ENCODE measurements at regions not wholly inside any gene's neighbourhood (a gene's known extent, or its start where the extent isn't known, plus 50 kb on each side); places are given as distances from the start of the nearest gene placed in this dataset.

GRCh38 chr10:127813290-127813689, 76.3 kb downstream of the FOXI2 start:
- TF ChIP-seq, protein P1, sequence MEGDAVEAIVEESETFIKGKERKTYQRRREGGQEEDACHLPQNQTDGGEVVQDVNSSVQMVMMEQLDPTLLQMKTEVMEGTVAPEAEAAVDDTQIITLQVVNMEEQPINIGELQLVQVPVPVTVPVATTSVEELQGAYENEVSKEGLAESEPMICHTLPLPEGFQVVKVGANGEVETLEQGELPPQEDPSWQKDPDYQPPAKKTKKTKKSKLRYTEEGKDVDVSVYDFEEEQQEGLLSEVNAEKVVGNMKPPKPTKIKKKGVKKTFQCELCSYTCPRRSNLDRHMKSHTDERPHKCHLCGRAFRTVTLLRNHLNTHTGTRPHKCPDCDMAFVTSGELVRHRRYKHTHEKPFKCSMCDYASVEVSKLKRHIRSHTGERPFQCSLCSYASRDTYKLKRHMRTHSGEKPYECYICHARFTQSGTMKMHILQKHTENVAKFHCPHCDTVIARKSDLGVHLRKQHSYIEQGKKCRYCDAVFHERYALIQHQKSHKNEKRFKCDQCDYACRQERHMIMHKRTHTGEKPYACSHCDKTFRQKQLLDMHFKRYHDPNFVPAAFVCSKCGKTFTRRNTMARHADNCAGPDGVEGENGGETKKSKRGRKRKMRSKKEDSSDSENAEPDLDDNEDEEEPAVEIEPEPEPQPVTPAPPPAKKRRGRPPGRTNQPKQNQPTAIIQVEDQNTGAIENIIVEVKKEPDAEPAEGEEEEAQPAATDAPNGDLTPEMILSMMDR (conservative IDR thresholded peaks at IDR 0.05; ENCODE audit: control insufficient read depth, insufficient read depth, low read depth, low read length) = peak; percentile 18
- no peak for DNase-seq (ENCODE audit: low read depth)
- H3K4me3 ChIP-seq (ENCODE audit: control insufficient read depth, low read depth, low read length) = no peak overlapping the region

DNA sequence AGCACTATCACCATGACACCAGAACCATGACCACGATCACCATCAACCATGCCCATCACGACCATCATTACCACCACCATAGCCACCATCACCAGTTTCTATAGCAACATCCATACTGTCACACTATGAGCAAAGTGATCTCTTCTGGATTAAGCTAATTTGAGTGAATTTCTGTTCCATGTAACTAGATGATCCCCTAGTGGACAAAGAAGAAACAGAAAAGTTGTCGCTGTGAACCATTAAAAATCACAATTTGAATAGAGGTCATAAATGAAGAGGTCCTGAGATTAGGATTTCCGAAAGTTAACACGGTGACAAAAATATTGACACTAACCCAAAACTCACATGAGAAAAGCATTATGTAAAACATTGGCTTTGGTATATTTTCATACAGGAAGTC, 77.6 kb downstream of the CLRN3 start:
- DNase-seq (ENCODE audit: low read depth) = no peak
- TF ChIP-seq, protein P1 (conservative IDR thresholded peaks at IDR 0.05; ENCODE audit: control insufficient read depth, insufficient read depth, low read depth, low read length) = no peak
- no peak overlapping the region for H3K4me3 ChIP-seq (ENCODE audit: control insufficient read depth, low read depth, low read length)

DNA sequence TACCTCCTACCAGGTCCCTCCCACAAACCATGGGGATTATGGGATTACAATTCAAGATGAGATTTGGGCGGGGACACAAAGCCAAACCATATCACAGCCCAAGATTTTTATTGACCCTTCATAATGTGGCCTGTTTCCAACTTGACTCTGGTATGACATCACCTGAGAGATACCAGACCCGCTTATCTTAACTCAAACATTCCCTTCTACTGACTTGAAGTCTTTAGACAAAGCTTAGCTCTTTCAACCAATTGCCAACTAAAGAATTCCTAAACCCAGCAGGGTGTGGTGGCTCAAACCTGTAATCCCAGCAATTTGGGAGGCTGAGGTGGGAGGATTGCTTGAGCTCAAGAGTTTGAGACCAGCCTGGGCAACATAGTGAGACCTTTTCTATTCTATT, 67.9 kb downstream of the CLRN3 start:
- no peak for DNase-seq (ENCODE audit: low read depth)
- TF ChIP-seq, protein P1 (conservative IDR thresholded peaks at IDR 0.05; ENCODE audit: control insufficient read depth, insufficient read depth, low read depth, low read length) = no peak
- H3K4me3 ChIP-seq (ENCODE audit: control insufficient read depth, low read depth, low read length) = no peak overlapping the region

DNA sequence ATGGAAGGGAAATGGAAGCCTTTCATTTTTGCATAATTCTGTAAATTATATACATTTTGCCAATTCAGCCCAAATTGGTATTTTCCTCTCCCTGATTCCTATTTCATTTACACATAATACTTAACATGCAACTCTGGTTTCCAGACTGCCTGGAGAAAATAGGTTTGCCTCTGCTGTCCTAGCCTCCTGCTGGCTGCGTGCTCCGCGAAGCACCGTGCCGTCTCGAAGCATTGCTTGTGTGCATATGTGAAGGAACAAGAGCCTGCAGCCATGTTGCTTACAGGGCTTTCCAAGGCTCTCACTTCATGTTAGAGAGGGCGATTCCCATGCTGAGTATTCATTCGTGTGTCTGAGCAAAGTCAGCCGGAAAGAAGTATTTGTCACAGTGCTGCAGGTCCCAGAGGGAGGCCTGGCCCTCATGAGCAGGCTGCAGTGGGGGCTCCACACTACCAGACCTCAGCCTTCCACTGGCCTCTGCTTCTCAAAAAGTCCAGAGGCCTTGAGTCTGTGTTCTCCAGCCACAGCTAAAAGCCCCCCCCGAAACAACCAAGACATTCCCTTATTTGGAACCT, 66.5 kb downstream of the CLRN3 start:
- TF ChIP-seq, protein P1 (conservative IDR thresholded peaks at IDR 0.05; ENCODE audit: control insufficient read depth, insufficient read depth, low read depth, low read length) = no peak
- H3K4me3 ChIP-seq (ENCODE audit: control insufficient read depth, low read depth, low read length) = no peak overlapping the region
- DNase-seq (ENCODE audit: low read depth) = no peak

GRCh38 chr10:127827354-127828140, 65.2 kb downstream of the CLRN3 start:
- TF ChIP-seq, protein P1 (conservative IDR thresholded peaks at IDR 0.05; ENCODE audit: control insufficient read depth, insufficient read depth, low read depth, low read length) = no peak

More at GRCh38 chr10:127827354-127828140, 65.2 kb downstream of the CLRN3 start:
- no peak for DNase-seq (ENCODE audit: low read depth)
- H3K4me3 ChIP-seq (ENCODE audit: control insufficient read depth, low read depth, low read length) = no peak overlapping the region

Data from fibroblast of mammary gland (primary cell).